Common myeloid progenitor, CD34-positive (primary cell): ENCODE measurements at regions not wholly inside any gene's neighbourhood (a gene's known extent, or its start where the extent isn't known, plus 50 kb on each side); places are given as distances from the start of the nearest gene placed in this dataset.

Source experiments
- CTCF ChIA-PET: fragments of 350-600 bp; sonication (Branson Sonifier 250); formaldehyde crosslinking; loops from one replicate; lab custom pipeline; 2021; ENCODE audit warnings: antibody characterized with exemption; lab: Charles Lee
- POLR2A ChIA-PET: fragments of 350-600 bp; sonication (Branson Sonifier 250); formaldehyde crosslinking; loops from one replicate; lab custom pipeline; 2021; ENCODE audit warnings: antibody characterized with exemption; lab: Charles Lee
- DNase-seq, 3 donors: peaks; one replicate each; pipeline versions ENCODE4 v3.0.0 to v3.0.0-alpha.2; 2013
- H3K27ac ChIP-seq, 2 experiments: 1 replicate in 1 of 2; 2 replicates in 1 of 2; pipeline ENCODE4 v1.7.0; 2013; ENCODE audit warnings: inconsistent platforms in 2 of 2, low read length in 2 of 2, mild to moderate bottlenecking in 2 of 2, low read depth in 1 of 2, moderate library complexity in 1 of 2; ENCODE audit not compliant: severe bottlenecking in 2 of 2, insufficient read depth in 1 of 2, poor library complexity in 1 of 2
- H3K27me3 ChIP-seq, 5 experiments: replicated peaks in 2 of 5; 1 replicate in 3 of 5; 2 replicates in 2 of 5; pipeline versions ENCODE4 v1.6.1 to v1.7.0; 2013; ENCODE audit warnings: low read length in 4 of 5, mild to moderate bottlenecking in 2 of 5, moderate library complexity in 2 of 5, inconsistent platforms in 1 of 5; ENCODE audit not compliant: insufficient read depth in 5 of 5, control insufficient read depth in 4 of 5
- H3K36me3 ChIP-seq, 4 experiments: 1 replicate in 2 of 4; 2 replicates in 2 of 4; pipeline versions ENCODE4 v1.6.1 to v1.7.0; 2013; ENCODE audit warnings: low read length in 3 of 4, control low read depth in 1 of 4, mild to moderate bottlenecking in 1 of 4; ENCODE audit not compliant: control insufficient read depth in 4 of 4, insufficient read depth in 4 of 4
- H3K4me1 ChIP-seq, 4 experiments: 1 replicate in 3 of 4; 2 replicates in 1 of 4; pipeline versions ENCODE4 v1.6.1 to v1.7.1; 2013; ENCODE audit warnings: low read length in 3 of 4, mild to moderate bottlenecking in 3 of 4, control low read depth in 1 of 4, inconsistent platforms in 1 of 4, moderate library complexity in 1 of 4; ENCODE audit not compliant: control insufficient read depth in 4 of 4, insufficient read depth in 4 of 4; ENCODE audit errors: control extremely low read depth in 1 of 4
- H3K4me3 ChIP-seq, 7 experiments: 1 replicate in 4 of 7; 2 replicates in 3 of 7; pipeline versions ENCODE4 v1.5.1 to v1.7.0; 2013; ENCODE audit warnings: mild to moderate bottlenecking in 7 of 7, low read length in 6 of 7, moderate library complexity in 6 of 7, inconsistent platforms in 2 of 7, low read depth in 2 of 7, control low read depth in 1 of 7; ENCODE audit not compliant: insufficient read depth in 4 of 7, control insufficient read depth in 1 of 7; ENCODE audit errors: extremely low read depth in 1 of 7
- H3K9me3 ChIP-seq, 5 experiments: 1 replicate in 4 of 5; 2 replicates in 1 of 5; pipeline versions ENCODE4 v1.6.1 to v1.7.1; 2013; ENCODE audit warnings: low read length in 4 of 5, mild to moderate bottlenecking in 2 of 5, inconsistent platforms in 1 of 5, low read depth in 1 of 5, moderate library complexity in 1 of 5; ENCODE audit not compliant: control insufficient read depth in 4 of 5, insufficient read depth in 2 of 5; ENCODE audit errors: control extremely low read depth in 1 of 5
- WGBS: methylation state at CpG from one replicate; pipeline ENCODE4 v1.1.5; 2013; ENCODE audit not compliant: insufficient coverage; 5-methylcytosine and 5-hydroxymethylcytosine counted together

GRCh38 chr2:219782737-219783348 lies 155.4 kb downstream of the SLC4A3 start:
- 98% methylated on average over 4 of the region's 7 CpGs for WGBS
- Histone ChIP-seq H3K9me3 (no peaks in the 10 kb centered on the region), H3K27ac (no peak overlapping the region), H3K36me3 (no peaks in the 10 kb centered on the region), H3K4me3 (no peak overlapping the region), H3K27me3 (peaks cover 0 to 2% (median 0%) of the 10 kb centered on the region in 5 experiments), H3K4me1 (no peaks in the 10 kb centered on the region)
- ChIA-PET POLR2A (no interaction called here), CTCF (interaction anchor here (1.2 kb wide), 1 partner anchor 10 kb away, joined by 3 read pairs; no protein-coding TSS in a partner anchor)
- no peak for DNase-seq

GRCh38 chr2:219783359-219783975 lies 156.0 kb downstream of the SLC4A3 start:
- no peaks in the 10 kb centered on the region for H3K9me3 ChIP-seq
- CTCF ChIA-PET = interaction anchor here (1.2 kb wide), 1 partner anchor 11 kb away, joined by 3 read pairs; no protein-coding TSS in a partner anchor
- H3K27me3 ChIP-seq = no peaks in the 10 kb centered on the region
- H3K27ac ChIP-seq = no peak overlapping the region
- H3K4me3 ChIP-seq = no peak overlapping the region
- no peaks in the 10 kb centered on the region for H3K4me1 ChIP-seq
- H3K36me3 ChIP-seq = no peaks in the 10 kb centered on the region
- POLR2A ChIA-PET = no interaction called here
- WGBS = 94% methylated on average over 3 of the region's 4 CpGs
- no peak for DNase-seq

- Histone ChIP-seq H3K4me1 (no peaks in the 10 kb centered on the region), H3K9me3 (no peaks in the 10 kb centered on the region), H3K4me3 (no peak overlapping the region), H3K27ac (no peak overlapping the region), H3K36me3 (no peaks in the 10 kb centered on the region), H3K27me3 (no peaks in the 10 kb centered on the region)
- WGBS = 93% methylated on average over 5 of the region's 6 CpGs
- no peak for DNase-seq
- POLR2A ChIA-PET = no interaction called here
- CTCF ChIA-PET = no interaction called here
Measured at GRCh38 chr2:219784178-219784577, 156.7 kb downstream of the SLC4A3 start.

GRCh38 chr2:219789476-219789875 lies 162.0 kb downstream of the SLC4A3 start:
- Histone ChIP-seq H3K4me1 (no peaks in the 10 kb centered on the region), H3K27ac (no peak overlapping the region), H3K27me3 (no peaks in the 10 kb centered on the region), H3K4me3 (no peak overlapping the region), H3K9me3 (no peaks in the 10 kb centered on the region), H3K36me3 (no peaks in the 10 kb centered on the region)
- ChIA-PET POLR2A (no interaction called here), CTCF (no interaction called here)
- DNase-seq = no peak

- H3K27me3 ChIP-seq = no peaks in the 10 kb centered on the region
- no peak overlapping the region for H3K27ac ChIP-seq
- H3K4me3 ChIP-seq = no peak overlapping the region
- H3K36me3 ChIP-seq = no peaks in the 10 kb centered on the region
- 100% methylated on average over 2 of the region's 4 CpGs for WGBS
- no peaks in the 10 kb centered on the region for H3K9me3 ChIP-seq
- POLR2A ChIA-PET = no interaction called here
- CTCF ChIA-PET = no interaction called here
- no peak for DNase-seq
- no peaks in the 10 kb centered on the region for H3K4me1 ChIP-seq
Measured at GRCh38 chr2:219792446-219792845, 165.0 kb downstream of the SLC4A3 start.

- no CpG with 5 or more reads among the region's 2 CpGs for WGBS
- CTCF ChIA-PET = no interaction called here
- H3K9me3 ChIP-seq = no peaks in the 10 kb centered on the region
- no peak for DNase-seq
- H3K27me3 ChIP-seq = no peaks in the 10 kb centered on the region
- H3K27ac ChIP-seq = no peak overlapping the region
- no peaks in the 10 kb centered on the region for H3K36me3 ChIP-seq
- H3K4me3 ChIP-seq = no peak overlapping the region
- POLR2A ChIA-PET = no interaction called here
- H3K4me1 ChIP-seq = no peaks in the 10 kb centered on the region
Measured at GRCh38 chr2:219798430-219798829, 171.0 kb downstream of the SLC4A3 start.

GRCh38 chr2:219803294-219803693 lies 175.9 kb downstream of the SLC4A3 start:
- Histone ChIP-seq H3K4me3 (no peak overlapping the region), H3K4me1 (no peaks in the 10 kb centered on the region), H3K27ac (no peak overlapping the region), H3K27me3 (no peaks in the 10 kb centered on the region), H3K36me3 (no peaks in the 10 kb centered on the region), H3K9me3 (no peaks in the 10 kb centered on the region)
- CTCF ChIA-PET = no interaction called here
- WGBS = 100% methylated on average over 1 of the region's 2 CpGs
- POLR2A ChIA-PET = no interaction called here
- DNase-seq = no peak
